Thyroid gland (tissue), 4 donors: ENCODE measurements at regions not wholly inside any gene's neighbourhood (a gene's known extent, or its start where the extent isn't known, plus 50 kb on each side); places are given as distances from the start of the nearest gene placed in this dataset.

Experiments used
- CTCF ChIP-seq, 6 experiments: fragments of 200-600 bp in 3 of 6; fragments of 450-650 bp in 3 of 6; sonication (generic) in 3 of 6; IDR thresholded peaks; one replicate each; pipeline ENCODE4 v1.5.1; 2016 to 2019; ENCODE audit warnings: antibody characterized with exemption in 6 of 6, mild to moderate bottlenecking in 2 of 6, inconsistent platforms in 1 of 6, moderate library complexity in 1 of 6
- POLR2A ChIP-seq, 2 donors: fragments of 450-650 bp; IDR thresholded peaks; one replicate each; pipeline ENCODE4 v1.6.1; 2017; ENCODE audit warnings: antibody characterized with exemption in 2 of 2, mild to moderate bottlenecking in 2 of 2, moderate library complexity in 1 of 2

- TF ChIP-seq POLR2A (IDR thresholded peaks at IDR 0.05) = no peak
- TF ChIP-seq CTCF (IDR thresholded peaks at IDR 0.05) = no peak
Measured at GRCh38 chr2:122166820-122167219, 411.4 kb downstream of the TSN start.
